Ovary (tissue), 3 donors: ENCODE measurements at regions not wholly inside any gene's neighbourhood (a gene's known extent, or its start where the extent isn't known, plus 50 kb on each side); places are given as distances from the start of the nearest gene placed in this dataset.

Experiments used
- EP300 ChIP-seq: sonication (generic); formaldehyde crosslinking; IDR thresholded peaks from one replicate; pipeline ENCODE4 v1.6.1; 2017; ENCODE audit warnings: antibody characterized with exemption
- POLR2A ChIP-seq: fragments of 450-650 bp; IDR thresholded peaks from one replicate; pipeline ENCODE4 v1.6.1; 2017; ENCODE audit warnings: antibody characterized with exemption, mild to moderate bottlenecking, moderate library complexity
- TF ChIP-seq, protein P1 (sequence below), 3 donors: fragments of 450-650 bp in 2 of 3; fragments of 200-600 bp in 1 of 3; IDR thresholded peaks; one replicate each; pipeline versions ENCODE4 v1.5.1 to v1.8.0; 2016 to 2022; ENCODE audit warnings: antibody characterized with exemption in 3 of 3, mild to moderate bottlenecking in 1 of 3
- donor health status: DM: no; HTN: no; CAD: no.

DNA sequence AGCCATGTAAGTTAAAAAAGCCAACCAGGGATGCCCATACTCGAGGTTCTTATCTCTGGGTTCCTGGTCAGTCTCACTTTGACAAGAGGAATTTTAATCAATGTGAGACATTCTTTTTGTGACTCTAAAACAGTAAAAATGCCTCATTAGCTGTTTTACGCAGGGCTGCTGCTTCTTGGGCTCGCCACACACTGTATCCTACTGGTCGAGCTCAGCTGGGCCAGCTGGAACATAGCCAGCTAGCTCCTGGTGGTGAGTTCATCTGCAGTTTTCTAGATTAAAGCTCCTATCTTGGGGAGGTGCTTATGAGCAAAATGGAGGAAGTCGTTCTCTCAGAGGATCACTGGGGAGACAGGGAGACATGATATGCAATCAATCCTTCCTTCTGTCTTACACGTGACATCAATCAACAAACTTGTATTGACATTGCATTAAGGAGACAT lies 55.9 kb upstream of the LEF1 start:
- TF ChIP-seq, protein P1, sequence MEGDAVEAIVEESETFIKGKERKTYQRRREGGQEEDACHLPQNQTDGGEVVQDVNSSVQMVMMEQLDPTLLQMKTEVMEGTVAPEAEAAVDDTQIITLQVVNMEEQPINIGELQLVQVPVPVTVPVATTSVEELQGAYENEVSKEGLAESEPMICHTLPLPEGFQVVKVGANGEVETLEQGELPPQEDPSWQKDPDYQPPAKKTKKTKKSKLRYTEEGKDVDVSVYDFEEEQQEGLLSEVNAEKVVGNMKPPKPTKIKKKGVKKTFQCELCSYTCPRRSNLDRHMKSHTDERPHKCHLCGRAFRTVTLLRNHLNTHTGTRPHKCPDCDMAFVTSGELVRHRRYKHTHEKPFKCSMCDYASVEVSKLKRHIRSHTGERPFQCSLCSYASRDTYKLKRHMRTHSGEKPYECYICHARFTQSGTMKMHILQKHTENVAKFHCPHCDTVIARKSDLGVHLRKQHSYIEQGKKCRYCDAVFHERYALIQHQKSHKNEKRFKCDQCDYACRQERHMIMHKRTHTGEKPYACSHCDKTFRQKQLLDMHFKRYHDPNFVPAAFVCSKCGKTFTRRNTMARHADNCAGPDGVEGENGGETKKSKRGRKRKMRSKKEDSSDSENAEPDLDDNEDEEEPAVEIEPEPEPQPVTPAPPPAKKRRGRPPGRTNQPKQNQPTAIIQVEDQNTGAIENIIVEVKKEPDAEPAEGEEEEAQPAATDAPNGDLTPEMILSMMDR (IDR thresholded peaks at IDR 0.05) = no peak
- TF ChIP-seq POLR2A (no peak), EP300 (no peak)
